ENCODE measurements at regions not wholly inside any gene's neighbourhood (a gene's known extent, or its start where the extent isn't known, plus 50 kb on each side); places are given as distances from the start of the nearest gene placed in this dataset.

DNA sequence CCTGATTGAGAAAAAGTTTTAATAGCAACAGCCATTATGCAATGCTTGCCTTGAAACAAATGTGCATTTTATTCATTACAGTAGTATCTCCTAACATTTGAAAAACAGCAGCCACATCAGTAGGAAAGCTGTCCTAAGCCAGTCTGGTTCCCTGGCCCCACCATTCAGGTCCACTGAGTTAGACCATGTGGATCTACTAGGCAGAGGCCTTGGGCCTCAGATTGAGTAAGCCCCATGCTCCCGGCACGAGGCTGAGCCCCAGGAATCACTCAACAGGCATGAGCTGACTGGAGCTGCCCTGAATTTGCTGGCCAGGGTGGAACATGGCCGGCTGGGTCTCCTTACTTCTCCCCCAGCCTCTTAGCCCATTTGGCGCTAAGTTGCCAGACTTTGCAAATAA lies 103.4 kb downstream of the ZFP36L2 start:
- H3K36me3 Mint-ChIP-seq (ENCODE audit: low read depth): peaks cover 14% of the 10 kb centered on the region
- TF ChIP-seq, protein P1, sequence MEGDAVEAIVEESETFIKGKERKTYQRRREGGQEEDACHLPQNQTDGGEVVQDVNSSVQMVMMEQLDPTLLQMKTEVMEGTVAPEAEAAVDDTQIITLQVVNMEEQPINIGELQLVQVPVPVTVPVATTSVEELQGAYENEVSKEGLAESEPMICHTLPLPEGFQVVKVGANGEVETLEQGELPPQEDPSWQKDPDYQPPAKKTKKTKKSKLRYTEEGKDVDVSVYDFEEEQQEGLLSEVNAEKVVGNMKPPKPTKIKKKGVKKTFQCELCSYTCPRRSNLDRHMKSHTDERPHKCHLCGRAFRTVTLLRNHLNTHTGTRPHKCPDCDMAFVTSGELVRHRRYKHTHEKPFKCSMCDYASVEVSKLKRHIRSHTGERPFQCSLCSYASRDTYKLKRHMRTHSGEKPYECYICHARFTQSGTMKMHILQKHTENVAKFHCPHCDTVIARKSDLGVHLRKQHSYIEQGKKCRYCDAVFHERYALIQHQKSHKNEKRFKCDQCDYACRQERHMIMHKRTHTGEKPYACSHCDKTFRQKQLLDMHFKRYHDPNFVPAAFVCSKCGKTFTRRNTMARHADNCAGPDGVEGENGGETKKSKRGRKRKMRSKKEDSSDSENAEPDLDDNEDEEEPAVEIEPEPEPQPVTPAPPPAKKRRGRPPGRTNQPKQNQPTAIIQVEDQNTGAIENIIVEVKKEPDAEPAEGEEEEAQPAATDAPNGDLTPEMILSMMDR (IDR thresholded peaks at IDR 0.05): no peak
- no peak overlapping the region for H3K4me3 Mint-ChIP-seq
- H3K27ac Mint-ChIP-seq: peak overlapping the region; percentile 19
- peaks cover 48% of the 10 kb centered on the region for H3K4me1 Mint-ChIP-seq
- no peak for DNase-seq
- H3K9me3 Mint-ChIP-seq: peaks cover 17% of the 10 kb centered on the region
- H3K27me3 Mint-ChIP-seq (ENCODE audit: low read depth, poor library complexity): peaks cover 18% of the 10 kb centered on the region

DNA sequence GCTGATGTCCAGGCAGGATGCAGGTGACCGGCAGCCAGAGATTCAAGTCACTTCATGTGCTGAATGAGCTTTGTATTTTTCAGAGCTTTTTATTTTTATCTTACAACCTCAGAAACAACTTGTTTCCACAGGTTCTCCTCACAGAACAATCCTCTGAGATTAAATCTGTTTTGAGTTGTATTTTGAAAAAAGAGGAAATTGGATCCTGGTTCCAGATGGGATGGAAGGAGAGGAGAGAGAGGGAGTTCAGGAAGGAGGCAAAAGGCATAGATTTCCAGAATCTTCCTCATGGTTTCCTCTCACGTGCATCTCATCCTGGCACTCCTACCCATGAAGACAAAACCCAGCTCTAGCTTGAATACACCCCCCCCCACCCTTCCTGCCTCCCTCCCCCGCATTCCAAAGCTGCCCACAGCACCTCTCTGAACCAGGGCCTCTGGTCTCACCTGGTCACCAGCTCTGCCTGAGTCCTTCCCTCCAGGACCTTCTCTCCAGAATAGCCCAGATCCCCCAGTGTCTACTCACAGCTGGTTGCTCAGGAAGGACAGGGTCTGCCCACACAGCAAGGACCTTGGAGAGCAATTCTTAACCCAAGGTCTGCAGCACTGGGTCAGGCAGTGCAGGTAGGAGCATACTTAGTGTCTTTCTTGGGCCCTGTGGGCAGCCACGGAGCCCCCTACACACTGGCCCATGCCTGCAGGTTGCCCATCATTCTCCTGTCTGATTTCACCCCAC lies 104.7 kb downstream of the ZFP36L2 start:
- Mint-ChIP-seq H3K27ac (no peak overlapping the region), H3K9me3 (peaks cover 21% of the 10 kb centered on the region), H3K27me3 (ENCODE audit: low read depth, poor library complexity) (peaks cover 18% of the 10 kb centered on the region), H3K4me3 (no peak overlapping the region), H3K36me3 (ENCODE audit: low read depth) (peaks cover 14% of the 10 kb centered on the region), H3K4me1 (peaks cover 40% of the 10 kb centered on the region)
- no peak for DNase-seq
- TF ChIP-seq, protein P1 (IDR thresholded peaks at IDR 0.05): no peak

DNA sequence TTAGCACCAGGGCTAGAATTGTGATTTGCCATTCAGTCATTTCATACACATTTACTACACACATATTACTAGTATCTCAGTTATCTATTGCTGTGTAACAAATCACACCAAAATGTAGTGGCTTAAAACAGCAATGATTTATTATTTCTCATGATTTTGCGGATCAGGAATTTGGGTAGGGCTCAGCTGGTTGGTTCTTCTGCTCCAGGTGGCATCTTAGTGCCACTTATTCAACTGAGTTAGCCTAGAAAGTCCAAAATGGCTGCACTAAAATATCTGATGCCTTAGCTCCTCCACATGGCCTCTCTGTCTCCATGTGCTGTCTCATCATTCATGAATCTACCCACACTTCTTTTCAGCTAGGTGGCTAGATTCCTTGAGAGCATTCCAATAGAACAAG lies 107.1 kb downstream of the ZFP36L2 start:
- peaks cover 26% of the 10 kb centered on the region for H3K4me1 Mint-ChIP-seq
- H3K36me3 Mint-ChIP-seq (ENCODE audit: low read depth): peaks cover 14% of the 10 kb centered on the region
- H3K9me3 Mint-ChIP-seq: peaks cover 21% of the 10 kb centered on the region
- TF ChIP-seq, protein P1 (IDR thresholded peaks at IDR 0.05): no peak
- H3K27me3 Mint-ChIP-seq (ENCODE audit: low read depth, poor library complexity): peaks cover 18% of the 10 kb centered on the region
- no peak overlapping the region for H3K27ac Mint-ChIP-seq
- no peak for DNase-seq
- H3K4me3 Mint-ChIP-seq: no peak overlapping the region

DNA sequence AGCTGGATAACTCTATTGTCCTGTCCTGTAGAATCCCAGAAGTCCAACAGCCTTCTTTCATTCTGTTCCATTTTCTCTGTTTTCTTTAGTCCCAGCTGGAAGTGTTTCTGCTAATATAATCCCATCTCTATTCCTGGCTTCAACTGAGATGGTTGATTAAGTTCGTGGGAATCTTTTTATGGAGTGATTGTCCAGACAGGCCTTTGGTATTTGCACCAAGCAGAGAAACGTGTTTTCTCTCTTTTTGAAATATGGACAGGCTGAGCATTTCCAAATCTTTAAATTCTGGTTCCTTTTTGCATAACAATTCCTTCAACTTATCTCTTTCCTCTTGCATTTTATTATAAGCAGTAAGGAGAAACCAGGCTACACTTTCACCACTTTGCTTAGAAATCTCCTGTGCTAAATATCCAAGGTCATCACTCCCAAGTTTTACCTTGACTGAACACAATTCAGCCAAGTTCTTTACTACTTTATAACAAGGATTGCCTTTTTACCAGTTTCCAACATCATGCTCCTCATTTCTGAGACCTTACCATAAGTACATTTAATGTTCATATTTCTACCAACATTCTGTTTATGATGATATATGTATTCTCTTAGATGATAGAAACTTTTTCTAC lies 108.8 kb downstream of the ZFP36L2 start:
- no peak for DNase-seq
- Mint-ChIP-seq H3K9me3 (peaks cover 21% of the 10 kb centered on the region), H3K27me3 (ENCODE audit: low read depth, poor library complexity) (peaks cover 14% of the 10 kb centered on the region), H3K4me1 (peaks cover 12% of the 10 kb centered on the region), H3K4me3 (no peak overlapping the region), H3K36me3 (ENCODE audit: low read depth) (peaks cover 14% of the 10 kb centered on the region), H3K27ac (no peak overlapping the region)
- TF ChIP-seq, protein P1 (IDR thresholded peaks at IDR 0.05): no peak

DNA sequence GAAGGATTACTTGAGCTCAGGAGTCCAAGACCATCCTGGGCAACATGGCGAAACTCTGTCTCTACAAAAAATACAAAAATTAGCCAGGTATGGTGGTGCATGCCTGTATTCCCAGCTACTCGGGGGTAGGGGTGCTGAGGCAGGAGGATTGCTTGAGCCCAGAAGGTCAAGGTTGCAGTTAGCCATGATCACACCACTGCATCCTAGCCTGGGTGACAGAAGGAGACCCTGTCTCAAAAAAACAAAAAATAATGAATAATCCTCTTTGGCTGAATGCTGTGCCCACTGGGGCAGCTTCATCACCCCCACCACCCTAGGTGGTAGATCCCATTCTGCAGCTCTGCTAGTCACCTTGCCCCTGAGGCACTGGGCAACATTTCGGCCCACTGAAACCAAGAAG lies 109.4 kb downstream of the ZFP36L2 start:
- no peak for DNase-seq
- Mint-ChIP-seq H3K27ac (no peak overlapping the region), H3K36me3 (ENCODE audit: low read depth) (peaks cover 14% of the 10 kb centered on the region), H3K9me3 (peaks cover 21% of the 10 kb centered on the region), H3K27me3 (ENCODE audit: low read depth, poor library complexity) (peaks cover 14% of the 10 kb centered on the region), H3K4me3 (no peak overlapping the region), H3K4me1 (peaks cover 6% of the 10 kb centered on the region)
- TF ChIP-seq, protein P1 (IDR thresholded peaks at IDR 0.05): no peak

DNA sequence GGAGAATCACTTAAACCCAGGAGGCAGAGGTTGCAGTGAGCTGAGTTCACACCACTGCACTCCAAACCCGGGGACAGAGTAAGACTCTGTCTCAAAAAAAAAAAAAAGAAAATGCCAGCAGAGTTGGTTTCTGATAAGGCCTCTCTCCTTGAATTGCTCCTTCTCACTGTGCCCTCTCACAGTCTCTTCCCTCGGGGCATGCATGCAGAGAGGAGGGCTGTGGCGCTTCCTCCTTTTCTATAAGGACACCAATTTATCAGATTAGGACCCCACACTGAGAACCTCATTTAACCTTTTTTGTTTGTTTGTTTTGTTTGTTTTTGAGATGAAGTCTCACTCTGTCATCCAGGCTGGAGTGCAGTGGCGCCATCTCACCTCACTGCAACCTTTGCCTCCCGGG lies 110.5 kb downstream of the ZFP36L2 start:
- Mint-ChIP-seq H3K36me3 (ENCODE audit: low read depth) (peaks cover 14% of the 10 kb centered on the region), H3K9me3 (peaks cover 21% of the 10 kb centered on the region), H3K4me1 (no peaks in the 10 kb centered on the region), H3K27me3 (ENCODE audit: low read depth, poor library complexity) (peaks cover 6% of the 10 kb centered on the region), H3K27ac (no peak overlapping the region), H3K4me3 (no peak overlapping the region)
- DNase-seq: no peak
- TF ChIP-seq, protein P1 (IDR thresholded peaks at IDR 0.05): no peak

All from nephron progenitor cell (in vitro differentiated cells).